Peyer's patch (tissue), 4 donors: ENCODE measurements at regions not wholly inside any gene's neighbourhood (a gene's known extent, or its start where the extent isn't known, plus 50 kb on each side); places are given as distances from the start of the nearest gene placed in this dataset.

Source experiments
- CTCF ChIP-seq, 6 experiments: fragments of 450-650 bp in 4 of 6; fragments of 200-600 bp in 2 of 6; sonication (generic) in 1 of 6; IDR thresholded peaks; one replicate each; pipeline ENCODE4 v1.5.1; 2017 to 2019; ENCODE audit warnings: antibody characterized with exemption in 6 of 6, mild to moderate bottlenecking in 3 of 6, moderate library complexity in 1 of 6
- POLR2A ChIP-seq, 2 donors: fragments of 450-650 bp; IDR thresholded peaks; one replicate each; pipeline ENCODE4 v1.5.1; 2017; ENCODE audit warnings: antibody characterized with exemption in 2 of 2, mild to moderate bottlenecking in 2 of 2, moderate library complexity in 2 of 2

- no peak for TF ChIP-seq CTCF (IDR thresholded peaks at IDR 0.05)
- TF ChIP-seq POLR2A (IDR thresholded peaks at IDR 0.05) = no peak
These were observed 122.0 kb upstream of the EOMES start for GRCh38 chr3:27844052-27844675.
